ENCODE measurements at regions not wholly inside any gene's neighbourhood (a gene's known extent, or its start where the extent isn't known, plus 50 kb on each side); places are given as distances from the start of the nearest gene placed in this dataset.

- no peaks in the 10 kb centered on the region for H3K9me3 ChIP-seq (ENCODE audit: control insufficient read depth in 5 of 5, low read length in 5 of 5)
- no peaks in the 10 kb centered on the region for H3K36me3 ChIP-seq (ENCODE audit: control insufficient read depth in 5 of 5, insufficient read depth in 5 of 5, low read length in 5 of 5)
- H3K9ac ChIP-seq (ENCODE audit: low read length in 5 of 5): no peak overlapping the region
- H3K27ac ChIP-seq (ENCODE audit: low read depth, low read length): no peak overlapping the region
- no peaks in the 10 kb centered on the region for H3K27me3 ChIP-seq (ENCODE audit: control insufficient read depth in 5 of 5, insufficient read depth in 4 of 5, low read length in 5 of 5)
- H3K4me3 ChIP-seq (ENCODE audit: low read depth in 1 of 5, low read length in 5 of 5): no peak overlapping the region
- peaks cover 0 to 28% (median 21%) of the 10 kb centered on the region in 5 donors for H3K4me1 ChIP-seq (ENCODE audit: control insufficient read depth in 5 of 5, insufficient read depth in 5 of 5, low read length in 5 of 5)
These were observed 293.3 kb upstream of the PARD3B start for GRCh38 chr2:204251998-204252376.

GRCh38 chr2:204255071-204255470 is 290.2 kb upstream of the PARD3B start:
- Histone ChIP-seq H3K4me1 (ENCODE audit: control insufficient read depth in 5 of 5, insufficient read depth in 5 of 5, low read length in 5 of 5) (peaks cover 0 to 42% (median 22%) of the 10 kb centered on the region in 5 donors), H3K4me3 (ENCODE audit: low read depth in 1 of 5, low read length in 5 of 5) (no peak overlapping the region), H3K27ac (ENCODE audit: low read depth, low read length) (no peak overlapping the region), H3K27me3 (ENCODE audit: control insufficient read depth in 5 of 5, insufficient read depth in 4 of 5, low read length in 5 of 5) (no peaks in the 10 kb centered on the region), H3K9ac (ENCODE audit: low read length in 5 of 5) (no peak overlapping the region), H3K36me3 (ENCODE audit: control insufficient read depth in 5 of 5, insufficient read depth in 5 of 5, low read length in 5 of 5) (no peaks in the 10 kb centered on the region), H3K9me3 (ENCODE audit: control insufficient read depth in 5 of 5, low read length in 5 of 5) (no peaks in the 10 kb centered on the region)

GRCh38 chr2:204255526-204255925 is 289.7 kb upstream of the PARD3B start:
- peak overlapping the region; percentile 76 for H3K27ac ChIP-seq (ENCODE audit: low read depth, low read length)
- H3K4me3 ChIP-seq (ENCODE audit: low read depth in 1 of 5, low read length in 5 of 5): no peak overlapping the region
- H3K9me3 ChIP-seq (ENCODE audit: control insufficient read depth in 5 of 5, low read length in 5 of 5): no peaks in the 10 kb centered on the region
- no peak overlapping the region for H3K9ac ChIP-seq (ENCODE audit: low read length in 5 of 5)
- H3K4me1 ChIP-seq (ENCODE audit: control insufficient read depth in 5 of 5, insufficient read depth in 5 of 5, low read length in 5 of 5): peaks cover 4 to 45% (median 27%) of the 10 kb centered on the region in 5 donors
- no peaks in the 10 kb centered on the region for H3K36me3 ChIP-seq (ENCODE audit: control insufficient read depth in 5 of 5, insufficient read depth in 5 of 5, low read length in 5 of 5)
- no peaks in the 10 kb centered on the region for H3K27me3 ChIP-seq (ENCODE audit: control insufficient read depth in 5 of 5, insufficient read depth in 4 of 5, low read length in 5 of 5)

GRCh38 chr2:204257781-204258180 is 287.5 kb upstream of the PARD3B start:
- Histone ChIP-seq H3K9me3 (ENCODE audit: control insufficient read depth in 5 of 5, low read length in 5 of 5) (no peaks in the 10 kb centered on the region), H3K4me1 (ENCODE audit: control insufficient read depth in 5 of 5, insufficient read depth in 5 of 5, low read length in 5 of 5) (peaks cover 5 to 56% (median 42%) of the 10 kb centered on the region in 5 donors), H3K9ac (ENCODE audit: low read length in 5 of 5) (peak overlapping the region in 1 of 5 donors; percentile 16), H3K27ac (ENCODE audit: low read depth, low read length) (peak overlapping the region; percentile 45), H3K36me3 (ENCODE audit: control insufficient read depth in 5 of 5, insufficient read depth in 5 of 5, low read length in 5 of 5) (no peaks in the 10 kb centered on the region), H3K4me3 (ENCODE audit: low read depth in 1 of 5, low read length in 5 of 5) (no peak overlapping the region), H3K27me3 (ENCODE audit: control insufficient read depth in 5 of 5, insufficient read depth in 4 of 5, low read length in 5 of 5) (no peaks in the 10 kb centered on the region)

- Histone ChIP-seq H3K27me3 (ENCODE audit: control insufficient read depth in 5 of 5, insufficient read depth in 4 of 5, low read length in 5 of 5) (no peaks in the 10 kb centered on the region), H3K4me3 (ENCODE audit: low read depth in 1 of 5, low read length in 5 of 5) (no peak overlapping the region), H3K36me3 (ENCODE audit: control insufficient read depth in 5 of 5, insufficient read depth in 5 of 5, low read length in 5 of 5) (no peaks in the 10 kb centered on the region), H3K9ac (ENCODE audit: low read length in 5 of 5) (no peak overlapping the region), H3K9me3 (ENCODE audit: control insufficient read depth in 5 of 5, low read length in 5 of 5) (no peaks in the 10 kb centered on the region), H3K27ac (ENCODE audit: low read depth, low read length) (no peak overlapping the region), H3K4me1 (ENCODE audit: control insufficient read depth in 5 of 5, insufficient read depth in 5 of 5, low read length in 5 of 5) (peaks cover 5 to 56% (median 42%) of the 10 kb centered on the region in 5 donors)
These were observed 286.4 kb upstream of the PARD3B start for GRCh38 chr2:204258890-204259289.

- Histone ChIP-seq H3K36me3 (ENCODE audit: control insufficient read depth in 5 of 5, insufficient read depth in 5 of 5, low read length in 5 of 5) (no peaks in the 10 kb centered on the region), H3K9ac (ENCODE audit: low read length in 5 of 5) (no peak overlapping the region), H3K4me3 (ENCODE audit: low read depth in 1 of 5, low read length in 5 of 5) (peak overlapping the region in 2 of 5 donors; percentile 35 to 40), H3K27me3 (ENCODE audit: control insufficient read depth in 5 of 5, insufficient read depth in 4 of 5, low read length in 5 of 5) (no peaks in the 10 kb centered on the region), H3K4me1 (ENCODE audit: control insufficient read depth in 5 of 5, insufficient read depth in 5 of 5, low read length in 5 of 5) (peaks cover 5 to 53% (median 42%) of the 10 kb centered on the region in 5 donors), H3K9me3 (ENCODE audit: control insufficient read depth in 5 of 5, low read length in 5 of 5) (no peaks in the 10 kb centered on the region), H3K27ac (ENCODE audit: low read depth, low read length) (no peak overlapping the region)
These were observed 285.0 kb upstream of the PARD3B start for GRCh38 chr2:204260162-204260877.

GRCh38 chr2:204260901-204261300 is 284.4 kb upstream of the PARD3B start:
- Histone ChIP-seq H3K27me3 (ENCODE audit: control insufficient read depth in 5 of 5, insufficient read depth in 4 of 5, low read length in 5 of 5) (no peaks in the 10 kb centered on the region), H3K9ac (ENCODE audit: low read length in 5 of 5) (no peak overlapping the region), H3K9me3 (ENCODE audit: control insufficient read depth in 5 of 5, low read length in 5 of 5) (no peaks in the 10 kb centered on the region), H3K36me3 (ENCODE audit: control insufficient read depth in 5 of 5, insufficient read depth in 5 of 5, low read length in 5 of 5) (no peaks in the 10 kb centered on the region), H3K4me3 (ENCODE audit: low read depth in 1 of 5, low read length in 5 of 5) (no peak overlapping the region), H3K4me1 (ENCODE audit: control insufficient read depth in 5 of 5, insufficient read depth in 5 of 5, low read length in 5 of 5) (peaks cover 5 to 48% (median 40%) of the 10 kb centered on the region in 5 donors), H3K27ac (ENCODE audit: low read depth, low read length) (no peak overlapping the region)

GRCh38 chr2:204261846-204262245 is 283.4 kb upstream of the PARD3B start:
- no peaks in the 10 kb centered on the region for H3K27me3 ChIP-seq (ENCODE audit: control insufficient read depth in 5 of 5, insufficient read depth in 4 of 5, low read length in 5 of 5)
- H3K9me3 ChIP-seq (ENCODE audit: control insufficient read depth in 5 of 5, low read length in 5 of 5): no peaks in the 10 kb centered on the region
- H3K4me3 ChIP-seq (ENCODE audit: low read depth in 1 of 5, low read length in 5 of 5): no peak overlapping the region
- peaks cover 5 to 39% (median 31%) of the 10 kb centered on the region in 5 donors for H3K4me1 ChIP-seq (ENCODE audit: control insufficient read depth in 5 of 5, insufficient read depth in 5 of 5, low read length in 5 of 5)
- H3K36me3 ChIP-seq (ENCODE audit: control insufficient read depth in 5 of 5, insufficient read depth in 5 of 5, low read length in 5 of 5): no peaks in the 10 kb centered on the region
- no peak overlapping the region for H3K9ac ChIP-seq (ENCODE audit: low read length in 5 of 5)
- no peak overlapping the region for H3K27ac ChIP-seq (ENCODE audit: low read depth, low read length)

- Histone ChIP-seq H3K4me1 (ENCODE audit: control insufficient read depth in 5 of 5, insufficient read depth in 5 of 5, low read length in 5 of 5) (peaks cover 5 to 37% (median 32%) of the 10 kb centered on the region in 5 donors), H3K9me3 (ENCODE audit: control insufficient read depth in 5 of 5, low read length in 5 of 5) (no peaks in the 10 kb centered on the region), H3K27ac (ENCODE audit: low read depth, low read length) (no peak overlapping the region), H3K4me3 (ENCODE audit: low read depth in 1 of 5, low read length in 5 of 5) (no peak overlapping the region), H3K27me3 (ENCODE audit: control insufficient read depth in 5 of 5, insufficient read depth in 4 of 5, low read length in 5 of 5) (no peaks in the 10 kb centered on the region), H3K36me3 (ENCODE audit: control insufficient read depth in 5 of 5, insufficient read depth in 5 of 5, low read length in 5 of 5) (no peaks in the 10 kb centered on the region), H3K9ac (ENCODE audit: low read length in 5 of 5) (no peak overlapping the region)
These were observed 281.2 kb upstream of the PARD3B start for GRCh38 chr2:204264085-204264553.

- Histone ChIP-seq H3K27me3 (ENCODE audit: control insufficient read depth in 5 of 5, insufficient read depth in 4 of 5, low read length in 5 of 5) (no peaks in the 10 kb centered on the region), H3K4me3 (ENCODE audit: low read depth in 1 of 5, low read length in 5 of 5) (no peak overlapping the region), H3K9me3 (ENCODE audit: control insufficient read depth in 5 of 5, low read length in 5 of 5) (no peaks in the 10 kb centered on the region), H3K36me3 (ENCODE audit: control insufficient read depth in 5 of 5, insufficient read depth in 5 of 5, low read length in 5 of 5) (no peaks in the 10 kb centered on the region), H3K27ac (ENCODE audit: low read depth, low read length) (no peak overlapping the region), H3K9ac (ENCODE audit: low read length in 5 of 5) (no peak overlapping the region), H3K4me1 (ENCODE audit: control insufficient read depth in 5 of 5, insufficient read depth in 5 of 5, low read length in 5 of 5) (peaks cover 5 to 37% (median 32%) of the 10 kb centered on the region in 5 donors)
These were observed 280.6 kb upstream of the PARD3B start for GRCh38 chr2:204264621-204265140.
